ENCODE measurements at regions not wholly inside any gene's neighbourhood (a gene's known extent, or its start where the extent isn't known, plus 50 kb on each side); places are given as distances from the start of the nearest gene placed in this dataset.

GRCh38 chr21:28608646-28609045 is 384.0 kb downstream of the LTN1 start:
- H3K27ac Mint-ChIP-seq, result no peak overlapping the region
- no peaks in the 10 kb centered on the region for H3K4me1 Mint-ChIP-seq
- DNase-seq (ENCODE audit: low spot score in 2 of 2, unreplicated experiment in 2 of 2), result no peak
- no peak for TF ChIP-seq CTCF (IDR thresholded peaks at IDR 0.05; ENCODE audit: unreplicated experiment)
- peaks cover 27% of the 10 kb centered on the region for H3K9me3 Mint-ChIP-seq
- H3K4me3 Mint-ChIP-seq, result no peak overlapping the region
- H3K36me3 Mint-ChIP-seq, result no peaks in the 10 kb centered on the region
- H3K27me3 Mint-ChIP-seq (ENCODE audit: low read depth), result no peaks in the 10 kb centered on the region

- no peak for TF ChIP-seq CTCF (IDR thresholded peaks at IDR 0.05; ENCODE audit: unreplicated experiment)
- no peaks in the 10 kb centered on the region for H3K27me3 Mint-ChIP-seq (ENCODE audit: low read depth)
- H3K27ac Mint-ChIP-seq, result no peak overlapping the region
- H3K36me3 Mint-ChIP-seq, result no peaks in the 10 kb centered on the region
- H3K4me3 Mint-ChIP-seq, result no peak overlapping the region
- peaks cover 31% of the 10 kb centered on the region for H3K9me3 Mint-ChIP-seq
- no peaks in the 10 kb centered on the region for H3K4me1 Mint-ChIP-seq
- no peak for DNase-seq (ENCODE audit: low spot score in 2 of 2, unreplicated experiment in 2 of 2)
Observed at GRCh38 chr21:28607545-28607944, 385.1 kb downstream of the LTN1 start.

GRCh38 chr21:28604946-28605537 is 387.6 kb downstream of the LTN1 start:
- Mint-ChIP-seq H3K4me3 (no peak overlapping the region), H3K4me1 (no peaks in the 10 kb centered on the region), H3K36me3 (peaks cover 3% of the 10 kb centered on the region), H3K27me3 (ENCODE audit: low read depth) (no peaks in the 10 kb centered on the region), H3K27ac (no peak overlapping the region), H3K9me3 (peaks cover 36% of the 10 kb centered on the region)
- no peak for TF ChIP-seq CTCF (IDR thresholded peaks at IDR 0.05; ENCODE audit: unreplicated experiment)
- DNase-seq (ENCODE audit: low spot score in 2 of 2, unreplicated experiment in 2 of 2), result no peak

- Mint-ChIP-seq H3K27ac (no peak overlapping the region), H3K27me3 (ENCODE audit: low read depth) (no peaks in the 10 kb centered on the region), H3K36me3 (peaks cover 5% of the 10 kb centered on the region), H3K4me1 (no peaks in the 10 kb centered on the region), H3K4me3 (no peak overlapping the region), H3K9me3 (peaks cover 38% of the 10 kb centered on the region)
- no peak for TF ChIP-seq CTCF (IDR thresholded peaks at IDR 0.05; ENCODE audit: unreplicated experiment)
- DNase-seq (ENCODE audit: low spot score in 2 of 2, unreplicated experiment in 2 of 2), result no peak
Observed at GRCh38 chr21:28602546-28602945, 390.1 kb downstream of the LTN1 start.

- peaks cover 43% of the 10 kb centered on the region for H3K9me3 Mint-ChIP-seq
- H3K36me3 Mint-ChIP-seq, result peaks cover 5% of the 10 kb centered on the region
- no peaks in the 10 kb centered on the region for H3K27me3 Mint-ChIP-seq (ENCODE audit: low read depth)
- no peak overlapping the region for H3K27ac Mint-ChIP-seq
- no peak overlapping the region for H3K4me3 Mint-ChIP-seq
- H3K4me1 Mint-ChIP-seq, result no peaks in the 10 kb centered on the region
- no peak for DNase-seq (ENCODE audit: low spot score in 2 of 2, unreplicated experiment in 2 of 2)
- TF ChIP-seq CTCF (IDR thresholded peaks at IDR 0.05; ENCODE audit: unreplicated experiment), result no peak
Observed at GRCh38 chr21:28598214-28598613, 394.5 kb downstream of the LTN1 start.

All from mesothelial cell of epicardium (in vitro differentiated cells).